Ovary (tissue), 3 donors: ENCODE measurements at regions not wholly inside any gene's neighbourhood (a gene's known extent, or its start where the extent isn't known, plus 50 kb on each side); places are given as distances from the start of the nearest gene placed in this dataset.

Source experiments
- CTCF ChIP-seq, 3 donors: fragments of 450-650 bp in 2 of 3; fragments of 200-600 bp in 1 of 3; IDR thresholded peaks; one replicate each; pipeline versions ENCODE4 v1.5.1 to v1.8.0; 2016 to 2022; ENCODE audit warnings: antibody characterized with exemption in 3 of 3, mild to moderate bottlenecking in 1 of 3
- POLR2A ChIP-seq: fragments of 450-650 bp; IDR thresholded peaks from one replicate; pipeline ENCODE4 v1.6.1; 2017; ENCODE audit warnings: antibody characterized with exemption, mild to moderate bottlenecking, moderate library complexity
- donor health status: DM: no; HTN: no; CAD: no.

- TF ChIP-seq POLR2A, result no peak
- no peak for TF ChIP-seq CTCF (IDR thresholded peaks at IDR 0.05)
These were observed 123.6 kb downstream of the FOXA2 start for GRCh38 chr20:22460803-22461202.
